ENCODE measurements at regions not wholly inside any gene's neighbourhood (a gene's known extent, or its start where the extent isn't known, plus 50 kb on each side); places are given as distances from the start of the nearest gene placed in this dataset.

DNA sequence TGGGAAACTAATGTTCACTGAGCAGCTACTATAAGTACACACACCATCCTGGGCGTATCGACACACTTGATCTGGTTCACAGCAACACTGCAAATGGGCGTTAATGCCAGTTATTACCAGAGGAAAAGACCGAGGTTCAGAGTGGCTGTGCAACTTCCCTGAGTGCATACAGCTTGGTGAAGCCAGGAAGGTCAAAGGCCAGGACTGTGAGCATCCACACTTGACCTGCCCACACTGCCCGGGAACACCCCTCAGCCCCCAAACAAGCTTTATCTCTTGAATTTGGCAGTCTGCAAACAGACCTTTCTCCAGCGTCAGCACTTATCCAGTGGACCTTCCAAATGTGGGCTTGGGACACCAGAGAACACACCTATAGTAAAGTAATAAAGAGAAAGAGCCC lies 312.6 kb downstream of the BCL11B start:
- no peaks in the 10 kb centered on the region for H3F3A ChIP-seq (replicated peaks; ENCODE audit: insufficient read depth)
- no peak overlapping the region for H2AFZ ChIP-seq (ENCODE audit: low read depth)
- peaks cover 35% of the 10 kb centered on the region for H3K27me3 ChIP-seq (ENCODE audit: insufficient read depth)
- H3K36me3 ChIP-seq (replicated peaks in 1 of 2; ENCODE audit: control insufficient read depth in 1 of 2, insufficient read depth in 2 of 2, low read length in 1 of 2): no peaks in the 10 kb centered on the region
- DNase-seq: no peak
- no peak overlapping the region for H3K4me2 ChIP-seq
- no peaks in the 10 kb centered on the region for H3K79me2 ChIP-seq (ENCODE audit: insufficient read depth)
- no peaks in the 10 kb centered on the region for H3K9me3 ChIP-seq
- no peaks in the 10 kb centered on the region for H3K4me1 ChIP-seq (ENCODE audit: control insufficient read depth in 1 of 2, insufficient read depth in 2 of 2, low read depth in 1 of 2, low read length in 1 of 2)
- TF ChIP-seq TCF12 (IDR thresholded peaks at IDR 0.05): no peak
- TF ChIP-seq, protein P1, sequence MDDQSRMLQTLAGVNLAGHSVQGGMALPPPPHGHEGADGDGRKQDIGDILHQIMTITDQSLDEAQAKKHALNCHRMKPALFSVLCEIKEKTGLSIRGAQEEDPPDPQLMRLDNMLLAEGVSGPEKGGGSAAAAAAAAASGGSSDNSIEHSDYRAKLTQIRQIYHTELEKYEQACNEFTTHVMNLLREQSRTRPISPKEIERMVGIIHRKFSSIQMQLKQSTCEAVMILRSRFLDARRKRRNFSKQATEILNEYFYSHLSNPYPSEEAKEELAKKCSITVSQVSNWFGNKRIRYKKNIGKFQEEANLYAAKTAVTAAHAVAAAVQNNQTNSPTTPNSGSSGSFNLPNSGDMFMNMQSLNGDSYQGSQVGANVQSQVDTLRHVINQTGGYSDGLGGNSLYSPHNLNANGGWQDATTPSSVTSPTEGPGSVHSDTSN (IDR thresholded peaks at IDR 0.05): no peak
- no peak for TF ChIP-seq EP300 (IDR thresholded peaks at IDR 0.05; ENCODE audit: borderline replicate concordance in 1 of 2, low read depth in 1 of 2, low read length in 1 of 2)
- TF ChIP-seq RAD21 (IDR thresholded peaks at IDR 0.05; ENCODE audit: low read length): no peak
- TF ChIP-seq SIN3A (IDR thresholded peaks at IDR 0.05; ENCODE audit: borderline replicate concordance, low read depth, low read length): no peak
- no peak for TF ChIP-seq SMC3 (IDR thresholded peaks at IDR 0.05; ENCODE audit: low read depth, low read length)
- no peak for TF ChIP-seq TEAD4 (IDR thresholded peaks at IDR 0.05; ENCODE audit: borderline replicate concordance, insufficient read depth)
- TF ChIP-seq, protein P2, sequence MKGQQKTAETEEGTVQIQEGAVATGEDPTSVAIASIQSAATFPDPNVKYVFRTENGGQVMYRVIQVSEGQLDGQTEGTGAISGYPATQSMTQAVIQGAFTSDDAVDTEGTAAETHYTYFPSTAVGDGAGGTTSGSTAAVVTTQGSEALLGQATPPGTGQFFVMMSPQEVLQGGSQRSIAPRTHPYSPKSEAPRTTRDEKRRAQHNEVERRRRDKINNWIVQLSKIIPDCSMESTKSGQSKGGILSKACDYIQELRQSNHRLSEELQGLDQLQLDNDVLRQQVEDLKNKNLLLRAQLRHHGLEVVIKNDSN (IDR thresholded peaks at IDR 0.05; ENCODE audit: borderline replicate concordance, low read depth): no peak
- TF ChIP-seq MEF2A (IDR thresholded peaks at IDR 0.05; ENCODE audit: borderline replicate concordance, low read depth): no peak
- TF ChIP-seq RFX5 (IDR thresholded peaks at IDR 0.05; ENCODE audit: low read length): no peak
- no peak for TF ChIP-seq FOXJ3 (CRISPR knock-in tag; IDR thresholded peaks at IDR 0.05)
- TF ChIP-seq RXRA (IDR thresholded peaks at IDR 0.05; ENCODE audit: borderline replicate concordance, low read depth): no peak
- no peak for TF ChIP-seq MXI1 (IDR thresholded peaks at IDR 0.05; ENCODE audit: low read depth, low read length)
- ChIA-PET CTCF (no interaction called here), POLR2A (no interaction called here)
- H4K20me1 ChIP-seq (ENCODE audit: insufficient read depth): no peaks in the 10 kb centered on the region
- H3K9me2 ChIP-seq: no peaks in the 10 kb centered on the region
- no peak overlapping the region for H3K4me3 ChIP-seq (ENCODE audit: low read depth in 2 of 2, low read length in 1 of 2)
- H3K27ac ChIP-seq (ENCODE audit: low read depth in 2 of 2, low read length in 1 of 2): no peak overlapping the region
- WGBS (ENCODE audit: low lambda C conversion rate): 15% methylated on average over 6 of the region's 6 CpGs
- no peak overlapping the region for H3K9ac ChIP-seq

DNA sequence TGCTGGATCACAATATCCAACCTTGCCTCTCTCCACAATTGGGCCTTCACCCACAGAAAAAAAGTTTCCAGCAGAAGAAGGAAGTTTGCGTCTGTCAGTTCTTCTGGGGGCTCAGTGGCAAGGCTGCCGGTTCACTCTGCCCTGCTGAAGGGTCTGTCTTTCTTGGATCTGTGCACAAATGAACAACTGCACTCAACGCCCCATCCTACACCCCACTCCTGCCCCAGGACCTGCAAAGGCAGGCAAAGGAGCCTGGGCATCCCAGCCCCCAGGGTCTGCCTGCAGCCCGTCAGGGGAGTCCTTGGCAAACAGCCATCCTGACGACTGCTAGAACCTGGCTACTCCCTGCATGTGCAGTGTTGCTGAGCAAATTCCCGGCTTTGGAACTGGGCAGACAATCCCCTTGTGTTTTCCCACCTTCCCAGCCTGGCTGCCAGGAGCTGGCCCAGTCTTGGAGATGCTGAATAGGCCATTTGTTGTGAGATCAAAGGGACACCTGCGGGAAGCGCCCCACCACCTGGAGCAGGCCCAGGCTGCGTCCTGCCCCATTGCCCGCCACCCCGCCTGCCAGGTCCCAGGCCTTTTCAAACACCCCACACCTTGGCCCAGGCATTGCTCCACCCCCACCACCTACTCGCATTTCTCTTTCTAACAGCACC lies 311.9 kb downstream of the BCL11B start:
- Histone ChIP-seq H3K9me2 (no peaks in the 10 kb centered on the region), H4K20me1 (ENCODE audit: insufficient read depth) (no peaks in the 10 kb centered on the region), H3K4me1 (ENCODE audit: control insufficient read depth in 1 of 2, insufficient read depth in 2 of 2, low read depth in 1 of 2, low read length in 1 of 2) (no peaks in the 10 kb centered on the region), H3K27me3 (ENCODE audit: insufficient read depth) (peaks cover 28% of the 10 kb centered on the region), H3F3A (replicated peaks; ENCODE audit: insufficient read depth) (no peaks in the 10 kb centered on the region), H3K4me2 (no peak overlapping the region), H3K27ac (ENCODE audit: low read depth in 2 of 2, low read length in 1 of 2) (no peak overlapping the region), H2AFZ (ENCODE audit: low read depth) (no peak overlapping the region), H3K4me3 (ENCODE audit: low read depth in 2 of 2, low read length in 1 of 2) (no peak overlapping the region), H3K79me2 (ENCODE audit: insufficient read depth) (no peaks in the 10 kb centered on the region), H3K9me3 (no peaks in the 10 kb centered on the region), H3K36me3 (replicated peaks in 1 of 2; ENCODE audit: control insufficient read depth in 1 of 2, insufficient read depth in 2 of 2, low read length in 1 of 2) (no peaks in the 10 kb centered on the region), H3K9ac (no peak overlapping the region)
- ChIA-PET CTCF (no interaction called here), POLR2A (no interaction called here)
- 14% methylated on average over 12 of the region's 12 CpGs for WGBS (ENCODE audit: low lambda C conversion rate)
- TF ChIP-seq, protein P3, sequence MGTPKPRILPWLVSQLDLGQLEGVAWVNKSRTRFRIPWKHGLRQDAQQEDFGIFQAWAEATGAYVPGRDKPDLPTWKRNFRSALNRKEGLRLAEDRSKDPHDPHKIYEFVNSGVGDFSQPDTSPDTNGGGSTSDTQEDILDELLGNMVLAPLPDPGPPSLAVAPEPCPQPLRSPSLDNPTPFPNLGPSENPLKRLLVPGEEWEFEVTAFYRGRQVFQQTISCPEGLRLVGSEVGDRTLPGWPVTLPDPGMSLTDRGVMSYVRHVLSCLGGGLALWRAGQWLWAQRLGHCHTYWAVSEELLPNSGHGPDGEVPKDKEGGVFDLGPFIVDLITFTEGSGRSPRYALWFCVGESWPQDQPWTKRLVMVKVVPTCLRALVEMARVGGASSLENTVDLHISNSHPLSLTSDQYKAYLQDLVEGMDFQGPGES (IDR thresholded peaks at IDR 0.05; ENCODE audit: low read depth, low read length): no peak
- TF ChIP-seq MXI1 (IDR thresholded peaks at IDR 0.05; ENCODE audit: low read depth, low read length): no peak
- TF ChIP-seq, protein P4, sequence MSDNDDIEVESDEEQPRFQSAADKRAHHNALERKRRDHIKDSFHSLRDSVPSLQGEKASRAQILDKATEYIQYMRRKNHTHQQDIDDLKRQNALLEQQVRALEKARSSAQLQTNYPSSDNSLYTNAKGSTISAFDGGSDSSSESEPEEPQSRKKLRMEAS (IDR thresholded peaks at IDR 0.05; ENCODE audit: low read depth): no peak
- DNase-seq: no peak

Data from SK-N-SH (cell line).